ENCODE measurements at regions not wholly inside any gene's neighbourhood (a gene's known extent, or its start where the extent isn't known, plus 50 kb on each side); places are given as distances from the start of the nearest gene placed in this dataset.

- no peak for TF ChIP-seq TARDBP (IDR thresholded peaks at IDR 0.05)
- no peak for TF ChIP-seq ARNT (IDR thresholded peaks at IDR 0.05)
- TF ChIP-seq FOXK2 (IDR thresholded peaks at IDR 0.05), result no peak
- TF ChIP-seq FOXA1 (IDR thresholded peaks at IDR 0.05), result no peak
- TF ChIP-seq FOXM1 (IDR thresholded peaks at IDR 0.05; ENCODE audit: borderline replicate concordance), result no peak
- TF ChIP-seq NFRKB (IDR thresholded peaks at IDR 0.05), result no peak
- no peak for TF ChIP-seq ELF4 (IDR thresholded peaks at IDR 0.05)
- TF ChIP-seq L3MBTL2 (conservative IDR thresholded peaks at IDR 0.05), result no peak
- TF ChIP-seq SP1 (IDR thresholded peaks at IDR 0.05), result no peak
- no peak for TF ChIP-seq ZNF384 (IDR thresholded peaks at IDR 0.05)
- TF ChIP-seq BHLHE40 (IDR thresholded peaks at IDR 0.05; ENCODE audit: borderline replicate concordance), result no peak
- TF ChIP-seq HDGF (IDR thresholded peaks at IDR 0.05; ENCODE audit: borderline replicate concordance), result no peak
These were observed 136.2 kb downstream of the BTC start for GRCh38 chr4:74658116-74658515.
